ENCODE measurements at regions not wholly inside any gene's neighbourhood (a gene's known extent, or its start where the extent isn't known, plus 50 kb on each side); places are given as distances from the start of the nearest gene placed in this dataset.

GRCh38 chr15:91424001-91424400, 323.9 kb downstream of the SV2B start:
- TF ChIP-seq POLR2A (IDR thresholded peaks at IDR 0.05) (no peak), CTCF (IDR thresholded peaks at IDR 0.05) (no peak)

Data from body of pancreas (tissue), 4 donors.